ENCODE measurements at regions not wholly inside any gene's neighbourhood (a gene's known extent, or its start where the extent isn't known, plus 50 kb on each side); places are given as distances from the start of the nearest gene placed in this dataset.

GRCh38 chr12:107365703-107366102 lies 272.4 kb upstream of the CRY1 start:
- TF ChIP-seq CTCF (conservative IDR thresholded peaks at IDR 0.05; ENCODE audit: low read length) (no peak), EZH2phosphoT487 (IDR thresholded peaks at IDR 0.05; ENCODE audit: borderline replicate concordance) (no peak)
